Testis (tissue), 2 donors: ENCODE measurements at regions not wholly inside any gene's neighbourhood (a gene's known extent, or its start where the extent isn't known, plus 50 kb on each side); places are given as distances from the start of the nearest gene placed in this dataset.

Experiments used
- CTCF ChIP-seq, 3 experiments: fragments of 450-650 bp in 2 of 3; fragments of 200-600 bp in 1 of 3; sonication (generic) in 1 of 3; IDR thresholded peaks; one replicate each; pipeline ENCODE4 v1.5.1; 2016 to 2019; ENCODE audit warnings: antibody characterized with exemption in 3 of 3, mild to moderate bottlenecking in 2 of 3, moderate library complexity in 1 of 3
- POLR2A ChIP-seq: fragments of 450-650 bp; IDR thresholded peaks from one replicate; pipeline ENCODE4 v1.6.1; 2017; ENCODE audit warnings: antibody characterized with exemption, mild to moderate bottlenecking, moderate library complexity

GRCh38 chr6:156710479-156710878 lies 66.7 kb upstream of the ARID1B start:
- TF ChIP-seq CTCF (IDR thresholded peaks at IDR 0.05), result no peak
- no peak for TF ChIP-seq POLR2A
